M059J (cell line): ENCODE measurements at regions not wholly inside any gene's neighbourhood (a gene's known extent, or its start where the extent isn't known, plus 50 kb on each side); places are given as distances from the start of the nearest gene placed in this dataset.
A peak's percentile ranks its signal among the peaks of the same experiment; 100 is the strongest.

Source experiments
- DNase-seq: peaks from one replicate; pipeline ENCODE4 v3.0.0-alpha.2; 2012; ENCODE audit warnings: low read depth

DNA sequence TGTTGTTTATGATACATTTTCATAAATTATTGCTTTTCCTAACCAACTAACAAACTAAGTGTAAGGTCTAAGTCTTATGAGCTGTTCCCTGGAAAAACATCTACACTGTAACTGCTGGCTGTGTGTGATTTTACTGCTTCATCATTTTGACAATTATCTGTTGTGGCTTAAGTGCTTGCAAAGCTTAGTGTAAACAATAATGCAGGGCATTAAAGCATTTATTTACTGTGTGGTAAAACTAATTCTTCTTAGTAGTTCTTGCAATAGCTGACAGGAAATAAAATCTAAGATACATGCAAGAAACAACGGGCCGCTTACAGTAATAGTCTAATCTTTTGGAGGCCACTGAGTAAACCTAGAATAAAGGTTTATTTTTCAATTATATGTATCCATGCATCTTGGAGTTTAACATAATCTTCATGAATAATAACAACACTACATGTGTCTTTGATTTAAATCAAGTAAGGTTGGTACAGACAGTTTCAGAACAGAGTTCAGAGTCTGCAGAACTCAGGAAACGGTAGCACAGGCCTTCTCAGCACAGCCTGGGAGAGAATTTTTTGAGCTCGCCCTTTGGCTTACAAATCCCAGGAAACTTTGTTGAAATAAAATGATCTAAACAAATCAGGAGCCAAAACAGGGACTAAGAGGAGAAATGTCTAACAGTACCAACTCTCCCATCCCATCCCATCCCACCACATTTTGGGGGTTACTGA is 473.1 kb downstream of the NR2F1-AS1 start:
- peak; percentile 49 for DNase-seq

- DNase-seq, result no peak
Observed at GRCh38 chr5:93107141-93107540, 473.9 kb downstream of the NR2F1-AS1 start.

GRCh38 chr5:93101661-93102060 is 479.4 kb downstream of the NR2F1-AS1 start:
- DNase-seq, result no peak

GRCh38 chr5:93100976-93101375 is 480.0 kb downstream of the NR2F1-AS1 start:
- DNase-seq, result peak; percentile 58

GRCh38 chr5:93100428-93100827 is 480.6 kb downstream of the NR2F1-AS1 start:
- peak; percentile 93 for DNase-seq

DNA sequence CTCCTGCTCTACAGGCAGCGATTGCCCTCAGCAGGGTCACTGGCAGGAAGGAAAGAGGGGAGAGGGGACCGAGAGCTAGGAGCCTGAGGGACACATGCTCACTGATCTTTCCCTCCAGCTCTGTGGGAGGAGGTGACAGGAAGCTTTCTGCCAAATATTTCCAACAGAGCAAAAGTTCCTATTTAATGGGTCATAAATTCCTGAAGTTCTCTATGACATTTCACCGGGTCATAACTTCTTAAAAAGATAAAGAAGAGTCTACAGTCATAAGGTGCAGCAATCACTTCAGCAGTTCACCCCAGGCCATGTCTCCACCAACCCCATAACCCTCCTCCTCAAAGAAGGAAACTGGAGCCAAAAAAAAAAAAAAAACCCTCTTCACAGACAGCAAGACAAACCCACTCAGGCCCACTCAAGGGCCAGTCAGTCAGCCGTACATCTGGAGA is 481.1 kb downstream of the NR2F1-AS1 start:
- peak; percentile 78 for DNase-seq

DNA sequence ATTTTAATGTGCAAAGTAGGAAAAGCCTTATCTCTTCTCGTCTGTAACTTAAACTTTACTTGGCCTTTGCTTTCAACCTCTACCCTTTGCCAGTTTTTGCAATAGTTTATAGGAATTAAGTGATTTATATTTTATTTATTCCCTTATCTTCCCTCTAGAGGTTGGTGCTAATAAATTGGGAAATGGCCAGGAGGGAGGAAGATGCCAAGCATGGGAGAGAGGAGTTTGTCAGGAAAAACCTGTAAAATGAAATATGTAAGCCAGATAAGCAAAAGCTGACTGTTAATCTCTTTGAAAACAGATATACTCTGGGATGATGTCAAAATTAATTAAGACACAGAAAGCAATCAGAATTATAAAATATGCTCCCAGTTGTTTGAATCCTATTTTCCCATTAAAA is 484.5 kb downstream of the NR2F1-AS1 start:
- no peak for DNase-seq

DNA sequence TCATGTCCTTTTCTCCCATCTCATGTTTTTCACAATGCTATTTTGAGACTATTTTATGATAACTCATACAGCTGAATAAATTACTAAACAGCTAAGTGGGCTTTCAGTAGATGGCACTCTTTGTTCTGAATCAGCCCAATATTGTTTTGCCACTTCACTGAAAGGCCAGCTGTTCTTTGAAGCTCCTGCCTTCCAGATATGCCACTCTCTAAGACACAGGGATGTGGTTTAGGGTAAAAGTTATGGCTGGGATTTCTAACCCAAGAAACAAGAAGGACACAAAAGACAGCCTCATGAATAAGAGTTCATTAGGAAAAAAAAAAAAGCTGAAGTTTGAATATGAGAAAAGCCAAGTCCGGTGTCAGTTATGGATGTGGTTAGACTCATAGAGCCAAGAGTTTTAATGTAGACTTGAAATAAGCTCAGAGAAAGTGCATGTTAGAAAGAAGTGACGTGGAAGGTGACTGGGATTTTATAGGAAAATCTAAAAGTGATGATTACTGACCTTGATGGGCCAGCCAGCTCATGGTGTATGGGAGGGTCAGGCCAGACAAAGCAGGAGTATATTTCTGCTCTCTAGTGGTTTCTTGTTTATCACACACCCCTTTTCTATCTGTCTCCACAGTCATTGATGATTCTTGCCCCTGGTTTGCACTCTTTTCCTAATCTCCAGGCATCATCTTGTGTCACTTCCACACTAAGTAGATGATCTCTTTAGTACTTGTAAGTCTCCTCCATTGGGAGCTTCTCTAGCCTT is 488.5 kb downstream of the NR2F1-AS1 start:
- DNase-seq, result peak; percentile 83

GRCh38 chr5:93090698-93091097 is 490.3 kb downstream of the NR2F1-AS1 start:
- DNase-seq, result no peak

GRCh38 chr5:93088592-93089389 is 492.2 kb downstream of the NR2F1-AS1 start:
- DNase-seq, result peak; percentile 73

GRCh38 chr5:93087326-93087725 is 493.7 kb downstream of the NR2F1-AS1 start:
- no peak for DNase-seq

DNA sequence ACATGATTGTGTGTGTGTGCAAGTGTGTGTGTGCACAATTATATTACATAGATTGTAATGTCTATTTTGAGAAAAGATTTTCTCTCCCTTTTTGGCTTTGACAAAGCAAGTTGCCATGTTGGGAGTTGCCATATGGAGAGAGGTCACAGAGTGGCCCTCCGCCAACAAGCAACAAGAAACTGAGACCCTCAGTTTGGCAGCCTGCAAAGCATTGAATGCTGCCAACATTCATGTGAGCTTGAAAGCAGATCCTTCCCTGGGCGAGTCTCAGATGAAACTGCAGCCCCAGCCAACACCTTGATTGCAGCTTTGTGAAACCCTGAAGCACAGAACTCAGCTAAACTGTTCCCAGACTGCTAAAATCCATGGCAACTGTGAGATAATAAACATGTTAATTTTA is 498.0 kb downstream of the NR2F1-AS1 start:
- DNase-seq, result no peak

DNA sequence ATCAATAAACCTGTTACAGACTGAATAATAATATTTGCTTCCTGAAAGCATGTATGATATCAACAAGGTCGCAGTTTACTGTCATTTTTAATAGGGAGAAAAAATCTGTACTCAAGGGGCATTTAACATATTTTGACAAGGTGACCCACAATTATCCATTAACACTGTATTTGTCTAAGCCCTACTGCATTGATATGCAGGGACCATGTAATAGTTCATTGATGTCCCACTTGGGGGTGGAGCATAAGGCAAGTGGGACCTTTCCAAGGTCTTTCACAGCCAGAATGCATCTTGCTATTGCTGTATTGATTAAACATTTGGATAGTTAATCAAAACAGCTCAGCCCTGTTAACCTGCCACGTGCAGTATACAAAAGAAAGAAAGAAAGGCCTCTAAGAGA is 502.0 kb downstream of the NR2F1-AS1 start:
- no peak for DNase-seq

DNA sequence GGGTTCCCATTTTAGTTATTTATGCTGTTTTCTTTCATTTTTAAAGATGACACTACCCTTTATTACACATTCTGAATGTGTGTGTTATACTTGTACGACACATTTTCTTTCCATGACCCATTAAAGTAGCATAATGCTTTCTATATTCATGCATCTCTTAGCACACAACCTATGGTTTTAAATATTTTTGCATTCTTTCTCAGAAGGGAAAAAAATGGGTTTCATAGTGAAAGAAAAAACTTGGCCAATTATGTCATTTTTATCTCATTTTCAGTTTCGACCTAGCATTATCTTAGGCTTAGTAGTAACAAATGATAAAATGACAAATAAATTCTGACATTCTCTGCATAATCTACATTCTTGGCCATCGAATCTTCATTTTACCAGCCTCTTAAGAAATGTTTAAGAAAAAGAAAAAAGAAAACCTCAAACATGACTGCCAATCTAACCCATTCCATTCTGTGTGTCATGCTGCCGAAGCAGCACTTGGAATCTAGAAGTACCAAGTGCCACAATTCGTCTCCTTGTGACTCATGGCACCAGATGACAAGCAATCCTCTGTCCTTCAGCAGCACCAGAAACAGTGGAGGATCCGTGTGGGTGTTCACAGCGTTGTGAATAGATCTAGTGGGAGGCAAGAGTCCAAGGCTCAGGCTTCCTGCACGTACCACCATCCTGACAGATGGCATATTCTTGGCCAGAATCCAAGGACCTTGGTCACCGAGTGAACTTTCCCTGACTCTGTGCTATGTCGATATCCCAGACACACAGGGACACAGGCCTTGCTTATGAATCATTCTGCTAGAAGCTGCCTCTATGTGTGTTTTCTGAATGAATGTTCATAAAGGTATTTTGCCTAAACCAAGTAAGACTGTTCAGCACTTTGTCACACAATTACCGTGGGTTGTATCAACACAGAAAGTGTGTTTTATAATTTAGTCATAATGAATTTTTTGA is 502.7 kb downstream of the NR2F1-AS1 start:
- peak; percentile 100 for DNase-seq

DNA sequence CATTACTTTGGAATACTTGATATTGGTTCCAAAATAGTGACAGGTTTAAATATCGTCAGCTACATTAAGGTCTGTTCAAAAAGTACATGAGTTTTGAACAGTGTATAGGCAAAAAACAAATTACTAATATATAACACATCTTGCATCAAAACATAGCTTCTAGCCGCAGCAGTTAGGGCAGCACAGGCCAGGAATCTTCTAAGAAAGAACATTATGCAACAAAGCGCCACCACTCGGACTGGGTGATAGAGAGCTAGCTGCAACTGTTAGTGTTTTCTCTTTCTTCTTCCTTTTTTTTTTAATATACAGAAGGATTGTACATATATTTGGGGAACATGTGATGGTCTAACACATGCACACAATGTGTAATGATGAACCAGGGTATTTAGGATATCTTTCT is 504.5 kb downstream of the NR2F1-AS1 start:
- DNase-seq, result no peak

- no peak for DNase-seq
Observed at GRCh38 chr5:93076096-93076495, 504.9 kb downstream of the NR2F1-AS1 start.

- DNase-seq, result no peak
Observed at GRCh38 chr5:93073547-93073946, 507.5 kb downstream of the NR2F1-AS1 start.

GRCh38 chr5:93072831-93073459 is 508.1 kb downstream of the NR2F1-AS1 start:
- peak; percentile 48 for DNase-seq

GRCh38 chr5:93071710-93072109 is 509.3 kb downstream of the NR2F1-AS1 start:
- DNase-seq, result no peak

GRCh38 chr5:93070938-93071337 is 510.1 kb downstream of the NR2F1-AS1 start:
- DNase-seq, result peak; percentile 48

DNA sequence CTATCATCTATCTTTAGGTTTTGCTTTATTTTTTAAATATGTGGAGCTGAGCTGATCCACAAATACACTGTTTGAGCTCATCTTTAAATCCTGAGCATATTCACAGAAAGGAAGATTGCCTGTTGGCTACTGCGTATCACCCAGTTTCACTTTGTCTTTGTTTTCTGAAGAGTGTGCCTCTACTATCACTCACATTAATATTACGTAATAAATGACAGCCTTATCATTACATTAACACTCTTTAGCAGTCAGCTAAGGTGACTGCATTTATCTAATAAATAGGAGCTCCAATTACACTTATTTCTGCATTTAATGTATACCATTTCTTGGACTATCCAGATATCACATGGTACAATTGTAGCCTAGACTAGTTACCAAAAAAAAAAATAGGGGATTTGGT is 511.7 kb downstream of the NR2F1-AS1 start:
- DNase-seq, result no peak
